ENCODE measurements at regions not wholly inside any gene's neighbourhood (a gene's known extent, or its start where the extent isn't known, plus 50 kb on each side); places are given as distances from the start of the nearest gene placed in this dataset.

GRCh38 chr17:83201206-83202001 is 122.0 kb downstream of the METRNL start:
- Histone ChIP-seq H3K23ac (ENCODE audit: low read length) (no peak overlapping the region), H4K91ac (ENCODE audit: low read depth, low read length) (no peak overlapping the region), H3K4me3 (ENCODE audit: low read depth, low read length) (no peak overlapping the region), H3K36me3 (ENCODE audit: control insufficient read depth in 1 of 2, insufficient read depth in 2 of 2, low read length in 2 of 2) (no peaks in the 10 kb centered on the region), H2AFZ (ENCODE audit: insufficient read depth, low read length, poor library complexity) (no peak overlapping the region), H3K4ac (ENCODE audit: low read depth, low read length) (no peak overlapping the region), H3K27ac (ENCODE audit: low read depth, low read length) (no peak overlapping the region), H3K27me3 (ENCODE audit: insufficient read depth, low read length) (no peaks in the 10 kb centered on the region), H3K4me2 (ENCODE audit: low read length) (no peak overlapping the region), H2BK120ac (ENCODE audit: insufficient read depth, low read length, poor library complexity) (no peak overlapping the region), H2BK12ac (ENCODE audit: low read length) (no peak overlapping the region), H3K9me3 (ENCODE audit: insufficient read depth, low read depth, low read length) (peaks cover 59% of the 10 kb centered on the region), H3K79me1 (ENCODE audit: low read length) (no peaks in the 10 kb centered on the region), H4K12ac (ENCODE audit: low read depth, low read length) (no peak overlapping the region), H3K9ac (ENCODE audit: low read length) (no peak overlapping the region), H2BK5ac (ENCODE audit: low read depth, low read length, poor library complexity) (no peak overlapping the region), H2AK5ac (ENCODE audit: low read length) (no peak overlapping the region), H3K18ac (ENCODE audit: low read length) (no peak overlapping the region), H3K14ac (ENCODE audit: low read length) (no peak overlapping the region), H4K8ac (ENCODE audit: low read depth, low read length) (no peak overlapping the region), H3K79me2 (ENCODE audit: control insufficient read depth, insufficient read depth, low read length, poor library complexity) (no peaks in the 10 kb centered on the region), H3K4me1 (ENCODE audit: control insufficient read depth in 1 of 2, insufficient read depth in 2 of 2, low read length in 2 of 2) (no peaks in the 10 kb centered on the region)
- DNase-seq: no peak
- no CpG with 5 or more reads among the region's 9 CpGs for WGBS (ENCODE audit: extremely low coverage, insufficient coverage, insufficient read length)

- H2AFZ ChIP-seq (ENCODE audit: insufficient read depth, low read length, poor library complexity): no peak overlapping the region
- H3K4me1 ChIP-seq (ENCODE audit: control insufficient read depth in 1 of 2, insufficient read depth in 2 of 2, low read length in 2 of 2): no peaks in the 10 kb centered on the region
- no peaks in the 10 kb centered on the region for H3K79me1 ChIP-seq (ENCODE audit: low read length)
- H2BK5ac ChIP-seq (ENCODE audit: low read depth, low read length, poor library complexity): no peak overlapping the region
- H4K91ac ChIP-seq (ENCODE audit: low read depth, low read length): no peak overlapping the region
- no peak overlapping the region for H3K9ac ChIP-seq (ENCODE audit: low read length)
- H2AK5ac ChIP-seq (ENCODE audit: low read length): no peak overlapping the region
- H3K27ac ChIP-seq (ENCODE audit: low read depth, low read length): no peak overlapping the region
- WGBS (ENCODE audit: extremely low coverage, insufficient coverage, insufficient read length): no CpG with 5 or more reads among the region's 13 CpGs
- H3K4me3 ChIP-seq (ENCODE audit: low read depth, low read length): no peak overlapping the region
- peaks cover 57% of the 10 kb centered on the region for H3K9me3 ChIP-seq (ENCODE audit: insufficient read depth, low read depth, low read length)
- no peak overlapping the region for H3K14ac ChIP-seq (ENCODE audit: low read length)
- H2BK12ac ChIP-seq (ENCODE audit: low read length): no peak overlapping the region
- H3K18ac ChIP-seq (ENCODE audit: low read length): no peak overlapping the region
- no peaks in the 10 kb centered on the region for H3K36me3 ChIP-seq (ENCODE audit: control insufficient read depth in 1 of 2, insufficient read depth in 2 of 2, low read length in 2 of 2)
- no peaks in the 10 kb centered on the region for H3K79me2 ChIP-seq (ENCODE audit: control insufficient read depth, insufficient read depth, low read length, poor library complexity)
- H4K12ac ChIP-seq (ENCODE audit: low read depth, low read length): no peak overlapping the region
- H4K8ac ChIP-seq (ENCODE audit: low read depth, low read length): no peak overlapping the region
- no peak for DNase-seq
- no peak overlapping the region for H3K23ac ChIP-seq (ENCODE audit: low read length)
- H2BK120ac ChIP-seq (ENCODE audit: insufficient read depth, low read length, poor library complexity): no peak overlapping the region
- no peak overlapping the region for H3K4me2 ChIP-seq (ENCODE audit: low read length)
- no peak overlapping the region for H3K4ac ChIP-seq (ENCODE audit: low read depth, low read length)
- no peaks in the 10 kb centered on the region for H3K27me3 ChIP-seq (ENCODE audit: insufficient read depth, low read length)
Observed at GRCh38 chr17:83202002-83203000, 122.9 kb downstream of the METRNL start.

GRCh38 chr17:83203073-83203471 is 123.7 kb downstream of the METRNL start:
- no CpG with 5 or more reads among the region's 9 CpGs for WGBS (ENCODE audit: extremely low coverage, insufficient coverage, insufficient read length)
- Histone ChIP-seq H4K91ac (ENCODE audit: low read depth, low read length) (no peak overlapping the region), H2BK12ac (ENCODE audit: low read length) (no peak overlapping the region), H2AFZ (ENCODE audit: insufficient read depth, low read length, poor library complexity) (no peak overlapping the region), H4K8ac (ENCODE audit: low read depth, low read length) (no peak overlapping the region), H3K79me2 (ENCODE audit: control insufficient read depth, insufficient read depth, low read length, poor library complexity) (no peaks in the 10 kb centered on the region), H3K14ac (ENCODE audit: low read length) (no peak overlapping the region), H2BK120ac (ENCODE audit: insufficient read depth, low read length, poor library complexity) (no peak overlapping the region), H3K9me3 (ENCODE audit: insufficient read depth, low read depth, low read length) (peaks cover 54% of the 10 kb centered on the region), H3K18ac (ENCODE audit: low read length) (no peak overlapping the region), H3K23ac (ENCODE audit: low read length) (no peak overlapping the region), H3K4me1 (ENCODE audit: control insufficient read depth in 1 of 2, insufficient read depth in 2 of 2, low read length in 2 of 2) (no peaks in the 10 kb centered on the region), H3K27ac (ENCODE audit: low read depth, low read length) (no peak overlapping the region), H2AK5ac (ENCODE audit: low read length) (no peak overlapping the region), H3K9ac (ENCODE audit: low read length) (no peak overlapping the region), H3K4me3 (ENCODE audit: low read depth, low read length) (no peak overlapping the region), H3K4me2 (ENCODE audit: low read length) (no peak overlapping the region), H3K79me1 (ENCODE audit: low read length) (no peaks in the 10 kb centered on the region), H3K36me3 (ENCODE audit: control insufficient read depth in 1 of 2, insufficient read depth in 2 of 2, low read length in 2 of 2) (no peaks in the 10 kb centered on the region), H4K12ac (ENCODE audit: low read depth, low read length) (no peak overlapping the region), H3K27me3 (ENCODE audit: insufficient read depth, low read length) (no peaks in the 10 kb centered on the region), H3K4ac (ENCODE audit: low read depth, low read length) (no peak overlapping the region), H2BK5ac (ENCODE audit: low read depth, low read length, poor library complexity) (no peak overlapping the region)
- DNase-seq: peak; percentile 33 to 56

- no peak overlapping the region for H2BK12ac ChIP-seq (ENCODE audit: low read length)
- H4K8ac ChIP-seq (ENCODE audit: low read depth, low read length): no peak overlapping the region
- H4K12ac ChIP-seq (ENCODE audit: low read depth, low read length): no peak overlapping the region
- H3K14ac ChIP-seq (ENCODE audit: low read length): no peak overlapping the region
- no peak overlapping the region for H2AFZ ChIP-seq (ENCODE audit: insufficient read depth, low read length, poor library complexity)
- H4K91ac ChIP-seq (ENCODE audit: low read depth, low read length): no peak overlapping the region
- H2BK5ac ChIP-seq (ENCODE audit: low read depth, low read length, poor library complexity): no peak overlapping the region
- no peak overlapping the region for H3K9ac ChIP-seq (ENCODE audit: low read length)
- no peaks in the 10 kb centered on the region for H3K36me3 ChIP-seq (ENCODE audit: control insufficient read depth in 1 of 2, insufficient read depth in 2 of 2, low read length in 2 of 2)
- H2AK5ac ChIP-seq (ENCODE audit: low read length): no peak overlapping the region
- no peaks in the 10 kb centered on the region for H3K4me1 ChIP-seq (ENCODE audit: control insufficient read depth in 1 of 2, insufficient read depth in 2 of 2, low read length in 2 of 2)
- H3K9me3 ChIP-seq (ENCODE audit: insufficient read depth, low read depth, low read length): peaks cover 50% of the 10 kb centered on the region
- H3K4me3 ChIP-seq (ENCODE audit: low read depth, low read length): no peak overlapping the region
- no CpG with 5 or more reads among the region's 20 CpGs for WGBS (ENCODE audit: extremely low coverage, insufficient coverage, insufficient read length)
- no peak overlapping the region for H2BK120ac ChIP-seq (ENCODE audit: insufficient read depth, low read length, poor library complexity)
- H3K18ac ChIP-seq (ENCODE audit: low read length): no peak overlapping the region
- DNase-seq: no peak
- no peak overlapping the region for H3K4ac ChIP-seq (ENCODE audit: low read depth, low read length)
- H3K79me2 ChIP-seq (ENCODE audit: control insufficient read depth, insufficient read depth, low read length, poor library complexity): no peaks in the 10 kb centered on the region
- H3K27me3 ChIP-seq (ENCODE audit: insufficient read depth, low read length): no peaks in the 10 kb centered on the region
- no peak overlapping the region for H3K23ac ChIP-seq (ENCODE audit: low read length)
- no peak overlapping the region for H3K27ac ChIP-seq (ENCODE audit: low read depth, low read length)
- no peak overlapping the region for H3K4me2 ChIP-seq (ENCODE audit: low read length)
- no peaks in the 10 kb centered on the region for H3K79me1 ChIP-seq (ENCODE audit: low read length)
Observed at GRCh38 chr17:83203472-83204221, 124.2 kb downstream of the METRNL start.
